SK-N-SH (cell line): ENCODE measurements at regions not wholly inside any gene's neighbourhood (a gene's known extent, or its start where the extent isn't known, plus 50 kb on each side); places are given as distances from the start of the nearest gene placed in this dataset.

Experiments
- CTCF ChIA-PET: fragments of 300-600, 350-600 bp; formaldehyde crosslinking; extraction: SDS; loops from one replicate; lab custom pipeline; 2021; lab: Yijun Ruan, JAX
- POLR2A ChIA-PET: fragments of 350-600 bp; sonication (Branson Sonifier 250); formaldehyde crosslinking; extraction: SDS; loops from one replicate; lab custom pipeline; 2020; ENCODE audit warnings: antibody characterized with exemption, inconsistent platforms; lab: Yijun Ruan, JAX
- DNase-seq: peaks from one replicate; pipeline ENCODE4 v3.0.0; 2012
- H2AFZ ChIP-seq: fragments of 200-600 bp; sonication (generic); 2 replicates; pipeline ENCODE4 v1.8.1; 2016; ENCODE audit warnings: antibody characterized with exemption, mild to moderate bottlenecking, low read depth
- H3F3A ChIP-seq: fragments of 200-600 bp; sonication (generic); replicated peaks from 2 replicates; pipeline ENCODE3; 2016; ENCODE audit warnings: antibody characterized with exemption, mild to moderate bottlenecking; ENCODE audit not compliant: insufficient read depth
- H3K27ac ChIP-seq, 2 experiments: fragments of 200-500 bp in 1 of 2; fragments of 200-600 bp in 1 of 2; sonication (Bioruptor generic) in 1 of 2; sonication (generic), shearing (Covaris generic) in 1 of 2; 2 replicates each; pipeline versions ENCODE4 v1.5.1 to v1.6.1; 2014 to 2016; ENCODE audit warnings: low read depth in 2 of 2, inconsistent platforms in 1 of 2, low read length in 1 of 2, mild to moderate bottlenecking in 1 of 2, mixed read lengths in 1 of 2
- H3K27me3 ChIP-seq: fragments of 200-600 bp; sonication (generic), shearing (Covaris generic); 2 replicates; pipeline ENCODE4 v1.6.1; 2016; ENCODE audit warnings: mixed run types; ENCODE audit not compliant: insufficient read depth
- H3K36me3 ChIP-seq, 2 experiments: fragments of 200-500 bp in 1 of 2; fragments of 200-600 bp in 1 of 2; sonication (Bioruptor generic) in 1 of 2; sonication (generic) in 1 of 2; replicated peaks in 1 of 2; 2 replicates each; pipeline versions ENCODE3 to v1.5.1; 2014 to 2016; ENCODE audit warnings: low read length in 1 of 2, mild to moderate bottlenecking in 1 of 2; ENCODE audit not compliant: insufficient read depth in 2 of 2, control insufficient read depth in 1 of 2
- H3K4me1 ChIP-seq, 2 experiments: fragments of 200-500 bp in 1 of 2; fragments of 200-600 bp in 1 of 2; sonication (Bioruptor generic) in 1 of 2; sonication (generic), shearing (Covaris generic) in 1 of 2; 2 replicates each; pipeline versions ENCODE4 v1.5.1 to v1.6.1; 2014 to 2016; ENCODE audit warnings: low read depth in 1 of 2, low read length in 1 of 2, mixed run types in 1 of 2; ENCODE audit not compliant: insufficient read depth in 2 of 2, control insufficient read depth in 1 of 2
- H3K4me2 ChIP-seq: fragments of 200-600 bp; sonication (generic), shearing (Covaris generic); 2 replicates; pipeline ENCODE4 v1.6.1; 2017; ENCODE audit warnings: mixed run types
- H3K4me3 ChIP-seq, 2 experiments: fragments of 200-500 bp in 1 of 2; fragments of 200-600 bp in 1 of 2; sonication (Bioruptor generic) in 1 of 2; sonication (generic), shearing (Covaris generic) in 1 of 2; 2 replicates each; pipeline versions ENCODE4 v1.5.1 to v1.8.1; 2014 to 2016; ENCODE audit warnings: low read depth in 2 of 2, inconsistent platforms in 1 of 2, low read length in 1 of 2, mild to moderate bottlenecking in 1 of 2, mixed read lengths in 1 of 2, moderate library complexity in 1 of 2
- H3K79me2 ChIP-seq: fragments of 200-600 bp; sonication (generic); 2 replicates; pipeline ENCODE4 v1.8.1; 2017; ENCODE audit warnings: mild to moderate bottlenecking; ENCODE audit not compliant: insufficient read depth
- H3K9ac ChIP-seq: fragments of 200-600 bp; sonication (generic); 2 replicates; pipeline ENCODE4 v1.6.1; 2017; ENCODE audit warnings: mixed run types
- H3K9me2 ChIP-seq: fragments of 200-600 bp; sonication (generic); 2 replicates; pipeline ENCODE4 v1.6.1; 2017; ENCODE audit warnings: mixed run types
- H3K9me3 ChIP-seq: fragments of 200-600 bp; sonication (generic); 2 replicates; pipeline ENCODE4 v1.6.1; 2017; ENCODE audit warnings: mixed run types, mild to moderate bottlenecking, moderate library complexity
- H4K20me1 ChIP-seq: fragments of 200-600 bp; sonication (generic); 2 replicates; pipeline ENCODE4 v1.6.1; 2017; ENCODE audit warnings: mild to moderate bottlenecking, mixed run types; ENCODE audit not compliant: insufficient read depth
- CTCF ChIP-seq: fragments of 200-600 bp; sonication (generic); IDR thresholded peaks from 2 replicates; pipeline ENCODE4 v1.6.1; 2017; ENCODE audit warnings: antibody characterized with exemption, mild to moderate bottlenecking, moderate library complexity
- ELF1 ChIP-seq: IDR thresholded peaks from 2 replicates; pipeline ENCODE4 v1.4.0; 2012
- EZH2phosphoT487 ChIP-seq: fragments of 200-600 bp; sonication (generic); IDR thresholded peaks from 2 replicates; pipeline ENCODE4 v1.6.1; 2017; ENCODE audit warnings: low read depth, mixed run types, mild to moderate bottlenecking, antibody characterized with exemption, moderate library complexity, borderline replicate concordance
- MXI1 ChIP-seq: IDR thresholded peaks from 2 replicates; pipeline ENCODE4 v1.6.1; 2012; ENCODE audit warnings: mild to moderate bottlenecking, low read depth, low read length, improper control_type of control experiment
- POLR2AphosphoS5 ChIP-seq: IDR thresholded peaks from 2 replicates; pipeline ENCODE4 v1.6.1; 2012; ENCODE audit warnings: low read depth, low read length
- RAD21 ChIP-seq: IDR thresholded peaks from 2 replicates; pipeline ENCODE4 v1.6.1; 2012; ENCODE audit warnings: mild to moderate bottlenecking, low read length
- RCOR1 ChIP-seq: fragments of 150-350 bp; IDR thresholded peaks from 2 replicates; pipeline ENCODE4 v1.6.1; 2017; ENCODE audit warnings: antibody characterized with exemption, low read length
- RFX5 ChIP-seq: IDR thresholded peaks from 2 replicates; pipeline ENCODE4 v1.6.1; 2012; ENCODE audit warnings: mild to moderate bottlenecking, improper control_type of control experiment, low read length
- RXRA ChIP-seq: IDR thresholded peaks from 2 replicates; pipeline ENCODE4 v1.4.0; 2012; ENCODE audit warnings: low read depth, mild to moderate bottlenecking, borderline replicate concordance
- TAF1 ChIP-seq: IDR thresholded peaks from 2 replicates; pipeline ENCODE4 v1.6.1; 2012; ENCODE audit warnings: low read depth, mild to moderate bottlenecking, low read length, moderate library complexity, borderline replicate concordance
- TEAD4 ChIP-seq: IDR thresholded peaks from 2 replicates; pipeline ENCODE4 v1.4.0; 2012; ENCODE audit warnings: mild to moderate bottlenecking, borderline replicate concordance; ENCODE audit not compliant: insufficient read depth
- YY1 ChIP-seq: IDR thresholded peaks from 2 replicates; pipeline ENCODE4 v1.4.0; 2012; ENCODE audit warnings: low read depth, mild to moderate bottlenecking
- WGBS: methylation state at CpG from one replicate; pipeline ENCODE4 v1.1.6; 2017; ENCODE audit warnings: low lambda C conversion rate; 5-methylcytosine and 5-hydroxymethylcytosine counted together
- TF ChIP-seq, protein P1 (sequence below): fragments of 150-350 bp; IDR thresholded peaks from 2 replicates; pipeline ENCODE4 v1.6.1; 2016; ENCODE audit warnings: mild to moderate bottlenecking, low read depth, low read length
- TF ChIP-seq, protein P2 (sequence below): IDR thresholded peaks from 2 replicates; pipeline ENCODE4; 2012
- TF ChIP-seq, protein P3 (sequence below): IDR thresholded peaks from 2 replicates; pipeline ENCODE4 v1.4.0; 2012; ENCODE audit warnings: low read depth

GRCh38 chr1:55699228-55699627, 484.1 kb upstream of the USP24 start (continued):
- TF ChIP-seq, protein P1, sequence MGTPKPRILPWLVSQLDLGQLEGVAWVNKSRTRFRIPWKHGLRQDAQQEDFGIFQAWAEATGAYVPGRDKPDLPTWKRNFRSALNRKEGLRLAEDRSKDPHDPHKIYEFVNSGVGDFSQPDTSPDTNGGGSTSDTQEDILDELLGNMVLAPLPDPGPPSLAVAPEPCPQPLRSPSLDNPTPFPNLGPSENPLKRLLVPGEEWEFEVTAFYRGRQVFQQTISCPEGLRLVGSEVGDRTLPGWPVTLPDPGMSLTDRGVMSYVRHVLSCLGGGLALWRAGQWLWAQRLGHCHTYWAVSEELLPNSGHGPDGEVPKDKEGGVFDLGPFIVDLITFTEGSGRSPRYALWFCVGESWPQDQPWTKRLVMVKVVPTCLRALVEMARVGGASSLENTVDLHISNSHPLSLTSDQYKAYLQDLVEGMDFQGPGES, result no peak
- no peak for TF ChIP-seq RCOR1
- TF ChIP-seq RXRA, result no peak
- no peak for TF ChIP-seq RFX5
- TF ChIP-seq TAF1, result no peak
- TF ChIP-seq, protein P2, sequence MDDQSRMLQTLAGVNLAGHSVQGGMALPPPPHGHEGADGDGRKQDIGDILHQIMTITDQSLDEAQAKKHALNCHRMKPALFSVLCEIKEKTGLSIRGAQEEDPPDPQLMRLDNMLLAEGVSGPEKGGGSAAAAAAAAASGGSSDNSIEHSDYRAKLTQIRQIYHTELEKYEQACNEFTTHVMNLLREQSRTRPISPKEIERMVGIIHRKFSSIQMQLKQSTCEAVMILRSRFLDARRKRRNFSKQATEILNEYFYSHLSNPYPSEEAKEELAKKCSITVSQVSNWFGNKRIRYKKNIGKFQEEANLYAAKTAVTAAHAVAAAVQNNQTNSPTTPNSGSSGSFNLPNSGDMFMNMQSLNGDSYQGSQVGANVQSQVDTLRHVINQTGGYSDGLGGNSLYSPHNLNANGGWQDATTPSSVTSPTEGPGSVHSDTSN, result no peak
- TF ChIP-seq YY1, result no peak
- no peak for TF ChIP-seq MXI1

DNA sequence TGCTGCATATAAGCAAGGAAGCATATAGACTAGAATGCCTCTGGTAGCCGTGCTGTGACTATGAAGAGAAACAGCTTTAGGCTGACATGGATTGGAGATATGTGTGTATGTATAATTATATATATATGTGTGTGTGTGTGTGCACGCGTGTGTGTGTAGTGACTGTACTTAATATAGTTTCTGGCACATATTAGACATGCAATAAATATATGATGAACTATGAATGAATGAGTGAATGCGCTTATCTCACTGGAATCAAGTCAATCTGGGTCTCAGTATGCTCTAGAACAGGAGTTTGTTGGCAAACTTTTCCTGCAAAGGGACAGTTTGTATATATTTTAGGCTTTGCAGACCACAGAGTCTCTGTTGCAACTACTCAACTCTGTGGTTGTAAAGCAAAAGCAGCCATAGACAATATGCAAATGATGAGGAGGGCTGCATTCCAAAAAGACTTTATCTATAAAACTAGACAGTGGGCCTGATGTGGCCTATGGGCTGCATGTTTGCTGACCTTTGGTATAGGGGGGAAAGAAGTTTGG, 482.9 kb upstream of the USP24 start:
- no peaks in the 10 kb centered on the region for H4K20me1 ChIP-seq
- no peaks in the 10 kb centered on the region for H3K9me3 ChIP-seq
- no peak overlapping the region for H3K9ac ChIP-seq
- no peak for DNase-seq
- ChIA-PET POLR2A (no interaction called here), CTCF (no interaction called here)
- H3K27me3 ChIP-seq, result no peaks in the 10 kb centered on the region
- no peaks in the 10 kb centered on the region for H3K79me2 ChIP-seq
- no peak overlapping the region for H3K4me2 ChIP-seq
- H3K9me2 ChIP-seq, result no peaks in the 10 kb centered on the region
- WGBS, result 92% methylated on average over 4 of the region's 4 CpGs
- no peak overlapping the region for H3K4me3 ChIP-seq
- peak overlapping the region in 1 of 2 experiments; percentile 100; a peak in 1 of 4 replicates for H3K27ac ChIP-seq
- H3K36me3 ChIP-seq, result no peaks in the 10 kb centered on the region
- TF ChIP-seq, protein P3, sequence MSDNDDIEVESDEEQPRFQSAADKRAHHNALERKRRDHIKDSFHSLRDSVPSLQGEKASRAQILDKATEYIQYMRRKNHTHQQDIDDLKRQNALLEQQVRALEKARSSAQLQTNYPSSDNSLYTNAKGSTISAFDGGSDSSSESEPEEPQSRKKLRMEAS, result no peak
- no peak for TF ChIP-seq ELF1
- TF ChIP-seq TAF1, result no peak
- TF ChIP-seq EZH2phosphoT487, result no peak
- no peak for TF ChIP-seq RAD21
- TF ChIP-seq RCOR1, result no peak
- no peak for TF ChIP-seq CTCF
- TF ChIP-seq TEAD4, result no peak
- TF ChIP-seq, protein P2, result no peak
- no peak for TF ChIP-seq POLR2AphosphoS5
- peaks cover 16% of the 10 kb centered on the region for H3F3A ChIP-seq
- peaks cover 20 to 35% of the 10 kb centered on the region in 2 experiments; a peak in 3 of 4 replicates for H3K4me1 ChIP-seq
- H2AFZ ChIP-seq, result no peak overlapping the region
